Natural killer cell (primary cell): ENCODE measurements at regions not wholly inside any gene's neighbourhood (a gene's known extent, or its start where the extent isn't known, plus 50 kb on each side); places are given as distances from the start of the nearest gene placed in this dataset.

Source experiments
- ATAC-seq, 3 donors: fragments of 150-1000 bp in 2 of 3; fragments of 200-7000 bp in 1 of 3; cut with Tn5 transposase; 1 replicate in 1 of 3; 2 replicates in 2 of 3; pipeline ENCODE4 v1.10.0; 2021; ENCODE audit warnings: mild to moderate bottlenecking in 2 of 3, moderate library complexity in 2 of 3
- DNase-seq, 2 donors: peaks; one replicate each; pipeline versions ENCODE4 v3.0.0 to v3.0.0-alpha.2; 2013 to 2021; ENCODE audit warnings: mixed read lengths in 1 of 2
- H3K27ac ChIP-seq: one replicate; pipeline ENCODE4 v1.5.1; 2013; ENCODE audit warnings: mild to moderate bottlenecking, low read length
- H3K27me3 ChIP-seq: one replicate; pipeline ENCODE4 v1.6.1; 2013; ENCODE audit warnings: low read length; ENCODE audit not compliant: control insufficient read depth, insufficient read depth
- H3K36me3 ChIP-seq: one replicate; pipeline ENCODE4 v1.6.1; 2013; ENCODE audit warnings: low read length; ENCODE audit not compliant: control insufficient read depth, insufficient read depth
- H3K4me1 ChIP-seq: one replicate; pipeline ENCODE4 v1.6.1; 2013; ENCODE audit warnings: low read length; ENCODE audit not compliant: control insufficient read depth, insufficient read depth
- H3K4me3 ChIP-seq: one replicate; pipeline ENCODE4 v1.5.1; 2013; ENCODE audit warnings: low read length
- H3K9me3 ChIP-seq: one replicate; pipeline ENCODE4 v1.6.1; 2013; ENCODE audit warnings: low read length; ENCODE audit not compliant: control insufficient read depth, insufficient read depth
- H3K27ac Mint-ChIP-seq, 2 donors: one replicate each; pipeline ENCODE4 v1.8.0; 2022; ENCODE audit warnings: mild to moderate bottlenecking in 2 of 2, mixed read lengths in 2 of 2, moderate library complexity in 1 of 2
- H3K27me3 Mint-ChIP-seq, 2 donors: one replicate each; pipeline ENCODE4 v1.8.0; 2022; ENCODE audit warnings: low read depth in 2 of 2, mixed read lengths in 2 of 2
- H3K36me3 Mint-ChIP-seq: one replicate; pipeline ENCODE4 v1.8.0; 2022; ENCODE audit warnings: mixed read lengths
- H3K4me1 Mint-ChIP-seq, 2 donors: one replicate each; pipeline ENCODE4 v1.8.0; 2022; ENCODE audit warnings: mixed read lengths in 2 of 2
- H3K4me3 Mint-ChIP-seq: one replicate; pipeline ENCODE4 v1.8.0; 2022; ENCODE audit warnings: mild to moderate bottlenecking, moderate library complexity, mixed read lengths
- H3K9me3 Mint-ChIP-seq, 2 donors: one replicate each; pipeline ENCODE4 v1.8.0; 2022; ENCODE audit warnings: mixed read lengths in 2 of 2
- WGBS: methylation state at CpG from one replicate; pipeline ENCODE4 v1.1.7; 2013; ENCODE audit warnings: missing lambda C conversion rate; ENCODE audit not compliant: insufficient coverage; 5-methylcytosine and 5-hydroxymethylcytosine counted together
- intact Hi-C: fragments of 100-400 bp; cut with micrococcal nuclease; formaldehyde crosslinking; loops from one replicate; pipeline ENCODE4 v1.14.2; 2022
- TF ChIP-seq, protein P1 (sequence below): fragments of 200-600 bp; IDR thresholded peaks from one replicate; pipeline ENCODE4 v1.8.0; 2022; ENCODE audit warnings: antibody characterized with exemption

DNA sequence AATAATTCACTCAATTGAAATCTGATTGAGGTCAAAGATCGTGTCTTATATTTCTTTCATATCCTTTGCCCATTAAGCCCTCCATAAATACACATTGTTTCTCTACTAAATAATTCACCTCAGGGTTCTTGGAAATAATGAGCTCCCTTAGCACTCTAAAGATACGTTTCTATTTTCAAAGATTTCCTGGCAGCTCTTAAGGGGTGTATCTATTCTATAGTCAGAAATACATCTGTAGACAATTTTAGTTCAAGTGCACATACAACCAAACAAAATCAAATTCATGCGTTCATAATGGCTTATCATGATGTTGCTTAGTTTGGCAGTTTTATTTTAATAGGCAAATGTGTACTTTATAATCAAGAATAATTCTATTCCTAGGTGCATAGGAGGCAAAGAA, 361.1 kb upstream of the DDHD1 start:
- Histone ChIP-seq H3K4me1 (no peaks in the 10 kb centered on the region), H3K9me3 (no peaks in the 10 kb centered on the region), H3K27me3 (no peaks in the 10 kb centered on the region), H3K4me3 (no peak overlapping the region), H3K27ac (no peak overlapping the region), H3K36me3 (no peaks in the 10 kb centered on the region)
- no peak overlapping the region for H3K4me3 Mint-ChIP-seq
- H3K27ac Mint-ChIP-seq = no peak overlapping the region
- intact Hi-C loops = no loop called here
- H3K9me3 Mint-ChIP-seq = peaks cover 10 to 12% of the 10 kb centered on the region in 2 donors
- WGBS = 100% methylated on average over 1 of the region's 3 CpGs
- no peaks in the 10 kb centered on the region for H3K36me3 Mint-ChIP-seq
- no peak for ATAC-seq
- DNase-seq = no peak
- H3K27me3 Mint-ChIP-seq = no peaks in the 10 kb centered on the region
- TF ChIP-seq, protein P1, sequence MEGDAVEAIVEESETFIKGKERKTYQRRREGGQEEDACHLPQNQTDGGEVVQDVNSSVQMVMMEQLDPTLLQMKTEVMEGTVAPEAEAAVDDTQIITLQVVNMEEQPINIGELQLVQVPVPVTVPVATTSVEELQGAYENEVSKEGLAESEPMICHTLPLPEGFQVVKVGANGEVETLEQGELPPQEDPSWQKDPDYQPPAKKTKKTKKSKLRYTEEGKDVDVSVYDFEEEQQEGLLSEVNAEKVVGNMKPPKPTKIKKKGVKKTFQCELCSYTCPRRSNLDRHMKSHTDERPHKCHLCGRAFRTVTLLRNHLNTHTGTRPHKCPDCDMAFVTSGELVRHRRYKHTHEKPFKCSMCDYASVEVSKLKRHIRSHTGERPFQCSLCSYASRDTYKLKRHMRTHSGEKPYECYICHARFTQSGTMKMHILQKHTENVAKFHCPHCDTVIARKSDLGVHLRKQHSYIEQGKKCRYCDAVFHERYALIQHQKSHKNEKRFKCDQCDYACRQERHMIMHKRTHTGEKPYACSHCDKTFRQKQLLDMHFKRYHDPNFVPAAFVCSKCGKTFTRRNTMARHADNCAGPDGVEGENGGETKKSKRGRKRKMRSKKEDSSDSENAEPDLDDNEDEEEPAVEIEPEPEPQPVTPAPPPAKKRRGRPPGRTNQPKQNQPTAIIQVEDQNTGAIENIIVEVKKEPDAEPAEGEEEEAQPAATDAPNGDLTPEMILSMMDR = no peak
- no peaks in the 10 kb centered on the region for H3K4me1 Mint-ChIP-seq

DNA sequence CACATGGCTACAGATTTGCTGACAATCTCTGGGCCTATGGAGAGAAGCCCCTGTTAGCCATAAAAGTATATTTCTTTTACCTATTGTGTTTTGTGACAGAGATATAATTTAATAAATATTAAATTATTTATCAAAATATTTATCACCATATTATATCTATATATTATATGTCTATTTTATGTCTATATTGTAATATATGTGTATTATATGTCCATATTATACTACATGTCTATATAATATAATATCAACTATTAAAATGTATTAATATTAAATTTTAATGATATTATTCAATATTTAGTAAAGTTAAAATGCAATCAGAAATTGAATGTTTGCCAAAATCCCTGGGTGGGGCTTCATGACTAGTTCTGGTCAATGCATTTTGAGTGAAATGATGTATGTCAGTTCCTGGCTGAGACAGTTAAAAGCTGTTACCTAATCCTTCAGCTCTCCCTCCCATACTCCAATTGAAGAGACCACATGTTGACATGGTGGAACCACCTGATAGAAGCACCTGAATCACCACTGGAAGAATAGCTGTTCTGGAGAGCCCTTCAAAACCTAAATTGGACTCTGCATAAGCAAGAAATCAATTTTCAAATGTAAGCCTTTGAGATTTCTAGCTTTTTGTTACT, 357.3 kb upstream of the DDHD1 start:
- H3K27me3 Mint-ChIP-seq = no peaks in the 10 kb centered on the region
- Histone ChIP-seq H3K36me3 (no peaks in the 10 kb centered on the region), H3K27ac (no peak overlapping the region), H3K4me1 (no peaks in the 10 kb centered on the region), H3K4me3 (no peak overlapping the region), H3K9me3 (no peaks in the 10 kb centered on the region), H3K27me3 (no peaks in the 10 kb centered on the region)
- no peaks in the 10 kb centered on the region for H3K4me1 Mint-ChIP-seq
- no peak overlapping the region for H3K27ac Mint-ChIP-seq
- H3K36me3 Mint-ChIP-seq = no peaks in the 10 kb centered on the region
- TF ChIP-seq, protein P1 = no peak
- DNase-seq = no peak
- peaks cover 15 to 18% of the 10 kb centered on the region in 2 donors for H3K9me3 Mint-ChIP-seq
- intact Hi-C loops = no loop called here
- no peak for ATAC-seq
- no peak overlapping the region for H3K4me3 Mint-ChIP-seq

DNA sequence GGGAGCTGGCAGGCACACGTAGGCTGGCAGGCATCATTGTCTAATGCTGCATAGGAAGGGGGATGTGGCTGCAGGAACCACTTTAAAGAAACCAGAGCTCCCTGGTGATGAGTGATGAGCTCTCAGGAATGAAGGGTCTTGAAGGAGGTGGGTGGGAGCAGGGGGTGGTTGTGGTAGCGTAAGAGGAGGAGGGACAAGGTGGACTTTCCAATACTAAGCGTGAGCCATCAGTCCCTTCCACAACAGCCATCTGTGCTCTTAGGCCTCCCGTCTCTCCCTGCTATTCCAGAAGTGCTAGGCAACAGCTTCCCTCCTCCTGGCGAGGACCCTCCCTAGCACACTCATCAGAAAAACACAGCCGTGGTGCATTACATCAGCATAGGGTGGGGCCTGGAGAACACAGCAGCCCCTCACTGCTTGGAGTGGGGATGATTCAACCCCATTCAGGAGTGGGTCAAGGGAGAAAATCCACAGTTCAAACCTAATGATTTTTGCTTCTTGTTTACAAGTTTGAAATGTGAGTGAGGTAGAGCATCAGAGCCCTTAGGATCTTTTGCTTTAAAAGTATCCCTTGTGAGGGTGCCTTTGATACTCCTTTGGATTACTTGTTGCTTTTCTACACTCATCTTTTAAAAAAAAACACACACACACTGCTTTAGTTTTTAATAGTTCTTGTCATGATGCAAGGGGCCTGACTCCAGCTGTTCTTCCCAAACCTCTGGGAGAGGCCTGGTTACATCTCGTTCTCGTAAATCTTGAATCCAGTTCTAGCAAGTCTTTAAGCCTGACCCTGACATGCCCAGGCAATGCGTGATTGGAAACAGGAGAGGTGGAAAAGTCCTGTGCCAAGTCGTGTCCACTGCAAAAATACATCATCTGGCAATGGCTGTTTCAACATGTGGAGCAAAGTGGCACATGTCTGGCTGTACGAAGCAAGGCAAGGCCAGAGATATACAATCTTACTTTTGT, 356.4 kb upstream of the DDHD1 start:
- Mint-ChIP-seq H3K36me3 (peaks cover 5% of the 10 kb centered on the region), H3K4me1 (no peaks in the 10 kb centered on the region), H3K4me3 (no peak overlapping the region), H3K27me3 (no peaks in the 10 kb centered on the region), H3K9me3 (peaks cover 18 to 22% of the 10 kb centered on the region in 2 donors), H3K27ac (no peak overlapping the region)
- Histone ChIP-seq H3K36me3 (no peaks in the 10 kb centered on the region), H3K4me3 (no peak overlapping the region), H3K27me3 (no peaks in the 10 kb centered on the region), H3K27ac (no peak overlapping the region), H3K9me3 (no peaks in the 10 kb centered on the region), H3K4me1 (no peaks in the 10 kb centered on the region)
- DNase-seq (no peak), ATAC-seq (no peak)
- intact Hi-C loops = no loop called here
- 88% methylated on average over 10 of the region's 11 CpGs for WGBS
- TF ChIP-seq, protein P1 = no peak
